ENCODE measurements at regions not wholly inside any gene's neighbourhood (a gene's known extent, or its start where the extent isn't known, plus 50 kb on each side); places are given as distances from the start of the nearest gene placed in this dataset.
"Not testable (repeated sequence)": the region's sequence is repeated elsewhere in the genome, so short reads cannot be mapped to it uniquely, and the experiment has no call there.

- no peak for TF ChIP-seq CTCF (conservative IDR thresholded peaks at IDR 0.05; ENCODE audit: low read length)
- no peak overlapping the region for H3K4me3 ChIP-seq (ENCODE audit: low read length)
- no peak for DNase-seq (ENCODE audit: low read depth)
These were observed 129.8 kb downstream of the HNMT start for GRCh38 chr2:138094031-138094430.

GRCh38 chr2:138095336-138095735, 131.1 kb downstream of the HNMT start:
- no peak overlapping the region for H3K4me3 ChIP-seq (ENCODE audit: low read length)
- no peak for TF ChIP-seq CTCF (conservative IDR thresholded peaks at IDR 0.05; ENCODE audit: low read length)
- DNase-seq (ENCODE audit: low read depth) = no peak

GRCh38 chr2:138099288-138099687, 135.0 kb downstream of the HNMT start:
- not testable (repeated sequence) for DNase-seq (ENCODE audit: low read depth); H3K4me3 ChIP-seq (ENCODE audit: low read length)

- no peak overlapping the region for H3K4me3 ChIP-seq (ENCODE audit: low read length)
- no peak for TF ChIP-seq CTCF (conservative IDR thresholded peaks at IDR 0.05; ENCODE audit: low read length)
- no peak for DNase-seq (ENCODE audit: low read depth)
These were observed 137.4 kb downstream of the HNMT start for GRCh38 chr2:138101718-138102117.

GRCh38 chr2:138102664-138103063, 138.4 kb downstream of the HNMT start:
- TF ChIP-seq CTCF (conservative IDR thresholded peaks at IDR 0.05; ENCODE audit: low read length) = no peak
- H3K4me3 ChIP-seq (ENCODE audit: low read length) = no peak overlapping the region
- DNase-seq (ENCODE audit: low read depth) = no peak

GRCh38 chr2:138103156-138103555, 138.9 kb downstream of the HNMT start:
- H3K4me3 ChIP-seq (ENCODE audit: low read length) = no peak overlapping the region
- no peak for TF ChIP-seq CTCF (conservative IDR thresholded peaks at IDR 0.05; ENCODE audit: low read length)
- DNase-seq (ENCODE audit: low read depth) = no peak

- no peak for DNase-seq (ENCODE audit: low read depth)
- no peak overlapping the region for H3K4me3 ChIP-seq (ENCODE audit: low read length)
- TF ChIP-seq CTCF (conservative IDR thresholded peaks at IDR 0.05; ENCODE audit: low read length) = no peak
These were observed 139.8 kb downstream of the HNMT start for GRCh38 chr2:138104071-138104470.

GRCh38 chr2:138105358-138105757, 141.1 kb downstream of the HNMT start:
- DNase-seq (ENCODE audit: low read depth) = no peak
- H3K4me3 ChIP-seq (ENCODE audit: low read length) = no peak overlapping the region
- TF ChIP-seq CTCF (conservative IDR thresholded peaks at IDR 0.05; ENCODE audit: low read length) = no peak

Measured in AG10803 (cell line).